Activated T-cell treated with anti-CD3 and anti-CD28 coated beads, Interleukin-2, amount 50 U/mL, for 72 hours (primary cell): ENCODE measurements at regions not wholly inside any gene's neighbourhood (a gene's known extent, or its start where the extent isn't known, plus 50 kb on each side); places are given as distances from the start of the nearest gene placed in this dataset.

Source experiments
- ATAC-seq, 2 donors: fragments of 150-1000 bp; cut with Tn5 transposase; replicated peaks in 1 of 2; 2 replicates each; pipeline ENCODE4 v1.10.0; 2021; ENCODE audit warnings: moderate library complexity in 2 of 2, mild to moderate bottlenecking in 1 of 2
- DNase-seq, 2 donors: peaks; one replicate each; pipeline ENCODE4 v3.0.0; 2021 to 2022; ENCODE audit warnings: mixed read lengths in 1 of 2
- H3K27ac Mint-ChIP-seq: one replicate; pipeline ENCODE4 v1.8.0; 2022; ENCODE audit warnings: mild to moderate bottlenecking, moderate library complexity, mixed read lengths
- H3K27me3 Mint-ChIP-seq: one replicate; pipeline ENCODE4 v1.8.0; 2022; ENCODE audit warnings: low read depth, mixed read lengths
- H3K36me3 Mint-ChIP-seq, 2 donors: one replicate each; pipeline ENCODE4 v1.8.0; 2022; ENCODE audit warnings: mixed read lengths in 2 of 2, mild to moderate bottlenecking in 1 of 2; ENCODE audit not compliant: insufficient read depth in 2 of 2
- H3K4me1 Mint-ChIP-seq: one replicate; pipeline ENCODE4 v1.8.0; 2022; ENCODE audit warnings: low read depth, mixed read lengths
- H3K4me3 Mint-ChIP-seq, 2 donors: one replicate each; pipeline ENCODE4 v1.8.0; 2022; ENCODE audit warnings: mild to moderate bottlenecking in 2 of 2, mixed read lengths in 2 of 2, moderate library complexity in 2 of 2
- H3K9me3 Mint-ChIP-seq, 2 donors: one replicate each; pipeline ENCODE4 v1.8.0; 2022; ENCODE audit warnings: mixed read lengths in 2 of 2

GRCh38 chr18:43671431-43671830, 394.1 kb upstream of the SYT4 start:
- H3K9me3 Mint-ChIP-seq = peaks cover 2 to 6% of the 10 kb centered on the region in 2 donors
- H3K4me3 Mint-ChIP-seq = no peak overlapping the region
- ATAC-seq (no peak), DNase-seq (no peak)
- no peaks in the 10 kb centered on the region for H3K27me3 Mint-ChIP-seq
- no peak overlapping the region for H3K27ac Mint-ChIP-seq
- no peaks in the 10 kb centered on the region for H3K36me3 Mint-ChIP-seq
- H3K4me1 Mint-ChIP-seq = no peaks in the 10 kb centered on the region

DNA sequence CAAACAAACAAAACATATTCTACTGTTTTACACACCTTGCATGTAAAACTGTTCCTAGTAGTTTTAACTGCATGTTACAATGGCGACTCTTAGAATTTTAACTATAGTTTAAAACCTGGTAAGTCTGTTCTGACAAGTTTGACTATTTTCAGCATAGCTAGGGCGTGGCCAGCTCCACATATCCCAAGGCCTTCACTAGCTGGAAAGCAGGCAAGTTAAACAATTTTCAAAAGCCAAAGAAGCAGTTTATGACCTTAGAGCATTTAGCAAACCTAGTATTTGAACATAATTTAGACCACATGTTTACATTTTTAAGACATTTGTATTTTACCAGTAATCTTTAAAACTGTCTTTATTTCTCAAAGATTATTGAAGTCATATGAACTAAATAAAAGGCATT, 402.8 kb upstream of the SYT4 start:
- Mint-ChIP-seq H3K27me3 (no peaks in the 10 kb centered on the region), H3K27ac (no peak overlapping the region), H3K4me1 (no peaks in the 10 kb centered on the region), H3K4me3 (no peak overlapping the region), H3K9me3 (peaks cover 5 to 7% of the 10 kb centered on the region in 2 donors), H3K36me3 (no peaks in the 10 kb centered on the region)
- no peak for DNase-seq
- no peak for ATAC-seq

GRCh38 chr18:43681661-43682060, 404.4 kb upstream of the SYT4 start:
- H3K4me3 Mint-ChIP-seq = no peak overlapping the region
- H3K9me3 Mint-ChIP-seq = peaks cover 5 to 7% of the 10 kb centered on the region in 2 donors
- H3K27ac Mint-ChIP-seq = no peak overlapping the region
- DNase-seq (no peak), ATAC-seq (no peak)
- no peaks in the 10 kb centered on the region for H3K4me1 Mint-ChIP-seq
- no peaks in the 10 kb centered on the region for H3K36me3 Mint-ChIP-seq
- no peaks in the 10 kb centered on the region for H3K27me3 Mint-ChIP-seq

DNA sequence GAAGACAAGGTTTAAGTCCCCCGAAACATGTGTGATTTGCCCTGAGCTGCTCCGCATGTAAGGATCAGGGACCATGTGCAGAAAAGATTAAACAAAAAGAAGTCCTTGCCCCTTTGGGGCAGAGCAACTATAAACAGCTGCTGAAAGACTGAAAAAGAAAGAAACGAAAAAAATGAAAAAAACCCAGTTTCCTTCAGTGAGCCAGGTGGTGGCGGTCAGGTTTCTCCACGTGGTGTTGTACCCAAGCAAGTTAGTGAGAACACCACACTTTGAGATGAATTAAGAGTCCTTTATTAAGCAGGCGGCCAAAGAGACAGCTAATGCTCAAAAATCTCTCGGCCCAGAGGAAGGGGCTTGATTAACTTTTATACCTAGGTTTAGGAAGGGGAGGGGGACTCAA, 404.9 kb upstream of the SYT4 start:
- ATAC-seq (no peak), DNase-seq (no peak)
- no peaks in the 10 kb centered on the region for H3K4me1 Mint-ChIP-seq
- H3K36me3 Mint-ChIP-seq = no peaks in the 10 kb centered on the region
- H3K4me3 Mint-ChIP-seq = no peak overlapping the region
- peaks cover 5 to 7% of the 10 kb centered on the region in 2 donors for H3K9me3 Mint-ChIP-seq
- H3K27me3 Mint-ChIP-seq = no peaks in the 10 kb centered on the region
- no peak overlapping the region for H3K27ac Mint-ChIP-seq

DNA sequence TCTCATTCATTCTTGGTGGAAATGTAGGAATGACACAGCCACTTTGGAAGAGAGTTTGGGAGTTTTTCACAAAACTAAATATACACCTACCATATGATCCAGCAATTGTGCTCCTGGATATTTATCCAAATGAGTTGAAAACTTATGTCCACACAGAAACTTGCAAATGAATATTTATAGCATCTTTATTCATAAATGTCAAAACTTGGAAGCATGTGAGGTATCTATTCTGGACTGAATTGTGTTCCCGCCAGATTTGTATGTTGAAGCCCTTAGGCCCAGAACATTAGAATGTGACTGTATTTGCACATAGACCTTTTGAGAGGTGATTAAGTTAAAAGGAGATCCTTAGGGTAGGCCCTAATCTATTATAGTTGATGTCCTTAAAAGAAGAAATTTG, 409.4 kb upstream of the SYT4 start:
- Mint-ChIP-seq H3K9me3 (peaks cover 4 to 6% of the 10 kb centered on the region in 2 donors), H3K4me1 (no peaks in the 10 kb centered on the region), H3K27me3 (no peaks in the 10 kb centered on the region)

GRCh38 chr18:43692099-43692690, 414.9 kb upstream of the SYT4 start:
- peaks cover 2 to 5% of the 10 kb centered on the region in 2 donors for H3K9me3 Mint-ChIP-seq
- no peaks in the 10 kb centered on the region for H3K4me1 Mint-ChIP-seq
- H3K36me3 Mint-ChIP-seq = no peaks in the 10 kb centered on the region
- no peak overlapping the region for H3K4me3 Mint-ChIP-seq
- H3K27ac Mint-ChIP-seq = no peak overlapping the region
- no peak for DNase-seq
- H3K27me3 Mint-ChIP-seq = no peaks in the 10 kb centered on the region
- no peak for ATAC-seq

More for the DNA sequence above, 409.4 kb upstream of the SYT4 start:
- DNase-seq (no peak), ATAC-seq (no peak)
- H3K36me3 Mint-ChIP-seq = no peaks in the 10 kb centered on the region
- no peak overlapping the region for H3K4me3 Mint-ChIP-seq
- no peak overlapping the region for H3K27ac Mint-ChIP-seq

DNA sequence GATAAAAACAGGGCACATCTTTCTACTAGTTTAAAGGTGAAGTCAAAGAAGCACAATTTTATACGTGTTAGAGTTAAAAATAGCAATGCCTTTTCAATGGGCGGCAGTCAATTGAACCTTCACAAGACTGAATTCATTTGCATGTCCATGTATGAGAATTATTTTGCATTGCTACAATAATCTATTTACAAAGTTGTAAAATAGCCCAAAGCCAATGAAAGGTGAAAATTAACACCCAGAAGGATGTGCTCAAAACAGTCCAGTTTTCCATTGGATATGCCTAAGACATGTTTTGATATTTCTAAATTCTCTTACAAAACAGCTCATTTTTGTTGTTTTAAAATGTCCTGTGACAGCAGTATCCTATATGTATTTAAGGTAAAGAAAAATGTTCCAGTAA, 425.1 kb upstream of the SYT4 start:
- DNase-seq (no peak), ATAC-seq (no peak)
- Mint-ChIP-seq H3K4me1 (no peaks in the 10 kb centered on the region), H3K27ac (no peak overlapping the region), H3K9me3 (peaks cover 0 to 3% of the 10 kb centered on the region in 2 donors), H3K4me3 (no peak overlapping the region), H3K36me3 (no peaks in the 10 kb centered on the region), H3K27me3 (no peaks in the 10 kb centered on the region)

GRCh38 chr18:43703050-43703449, 425.8 kb upstream of the SYT4 start:
- H3K4me1 Mint-ChIP-seq = no peaks in the 10 kb centered on the region
- no peaks in the 10 kb centered on the region for H3K27me3 Mint-ChIP-seq
- no peak overlapping the region for H3K4me3 Mint-ChIP-seq
- peaks cover 0 to 3% of the 10 kb centered on the region in 2 donors for H3K9me3 Mint-ChIP-seq
- DNase-seq = no peak
- no peak overlapping the region for H3K27ac Mint-ChIP-seq
- H3K36me3 Mint-ChIP-seq = no peaks in the 10 kb centered on the region
- ATAC-seq = no peak

DNA sequence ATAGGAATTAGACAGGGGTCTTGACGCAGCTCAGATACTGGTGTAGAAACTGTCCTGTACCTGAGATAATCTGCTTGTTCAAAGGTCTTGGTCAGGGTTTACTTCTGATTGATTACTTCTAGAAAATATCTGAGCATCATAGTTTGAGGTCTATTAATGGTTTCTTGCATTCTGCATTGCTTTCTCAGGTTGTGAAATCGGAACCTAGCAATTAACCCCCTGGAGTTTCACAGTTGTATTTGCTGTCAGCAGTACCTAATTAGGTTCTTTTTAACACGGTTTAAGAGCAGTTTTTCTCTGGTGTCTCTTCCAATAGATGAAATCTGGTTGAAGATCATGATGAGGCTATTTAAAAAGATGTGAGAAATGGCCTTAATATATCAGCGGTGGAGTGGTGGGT, 428.6 kb upstream of the SYT4 start:
- H3K36me3 Mint-ChIP-seq = no peaks in the 10 kb centered on the region
- no peak for ATAC-seq
- no peaks in the 10 kb centered on the region for H3K27me3 Mint-ChIP-seq
- peaks cover 0 to 2% of the 10 kb centered on the region in 2 donors for H3K9me3 Mint-ChIP-seq
- no peaks in the 10 kb centered on the region for H3K4me1 Mint-ChIP-seq
- no peak overlapping the region for H3K4me3 Mint-ChIP-seq
- H3K27ac Mint-ChIP-seq = no peak overlapping the region
- DNase-seq = no peak

DNA sequence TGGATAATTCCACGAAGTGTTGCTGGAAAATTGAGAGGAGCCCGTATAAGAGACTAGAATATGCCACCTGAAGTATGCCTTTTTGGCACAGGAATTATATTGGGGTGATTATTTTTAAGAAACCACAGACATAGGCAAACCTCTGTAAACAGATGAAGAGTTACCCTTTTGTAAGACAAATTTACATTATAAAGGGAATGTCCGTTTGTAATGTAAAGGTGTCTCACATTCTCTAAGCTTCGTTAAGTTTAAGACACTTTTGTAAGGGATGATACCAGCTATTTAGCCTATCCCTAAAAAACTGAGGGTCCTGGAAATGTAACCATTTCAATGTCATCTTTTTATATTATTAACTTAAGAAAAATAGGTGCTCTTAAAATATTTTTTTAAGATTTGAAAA, 432.8 kb upstream of the SYT4 start:
- Mint-ChIP-seq H3K4me3 (no peak overlapping the region), H3K27ac (no peak overlapping the region), H3K9me3 (peaks cover 1 to 2% of the 10 kb centered on the region in 2 donors)

GRCh38 chr18:43714343-43715010, 437.2 kb upstream of the SYT4 start:
- Mint-ChIP-seq H3K27me3 (no peaks in the 10 kb centered on the region), H3K36me3 (peaks cover 0 to 1% of the 10 kb centered on the region in 2 donors), H3K27ac (no peak overlapping the region), H3K4me3 (no peak overlapping the region), H3K4me1 (no peaks in the 10 kb centered on the region), H3K9me3 (peaks cover 2 to 3% of the 10 kb centered on the region in 2 donors)
- ATAC-seq (no peak), DNase-seq (no peak)

More for the DNA sequence above, 432.8 kb upstream of the SYT4 start:
- Mint-ChIP-seq H3K4me1 (no peaks in the 10 kb centered on the region), H3K27me3 (no peaks in the 10 kb centered on the region), H3K36me3 (peaks cover 0 to 1% of the 10 kb centered on the region in 2 donors)
- DNase-seq (no peak), ATAC-seq (no peak)

GRCh38 chr18:43719267-43719795, 442.0 kb upstream of the SYT4 start:
- no peaks in the 10 kb centered on the region for H3K27me3 Mint-ChIP-seq
- H3K9me3 Mint-ChIP-seq = peaks cover 8 to 15% of the 10 kb centered on the region in 2 donors
- ATAC-seq = no peak

GRCh38 chr18:43720041-43720440, 442.8 kb upstream of the SYT4 start:
- Mint-ChIP-seq H3K4me3 (no peak overlapping the region), H3K27ac (no peak overlapping the region), H3K27me3 (no peaks in the 10 kb centered on the region), H3K36me3 (peaks cover 2 to 3% of the 10 kb centered on the region in 2 donors), H3K4me1 (no peaks in the 10 kb centered on the region), H3K9me3 (peaks cover 10 to 18% of the 10 kb centered on the region in 2 donors)
- DNase-seq (no peak), ATAC-seq (no peak)

More at GRCh38 chr18:43719267-43719795, 442.0 kb upstream of the SYT4 start:
- Mint-ChIP-seq H3K4me1 (no peaks in the 10 kb centered on the region), H3K27ac (no peak overlapping the region), H3K36me3 (peaks cover 2 to 3% of the 10 kb centered on the region in 2 donors), H3K4me3 (no peak overlapping the region)
- no peak for DNase-seq
